Common myeloid progenitor, CD34-positive (primary cell): ENCODE measurements at regions not wholly inside any gene's neighbourhood (a gene's known extent, or its start where the extent isn't known, plus 50 kb on each side); places are given as distances from the start of the nearest gene placed in this dataset.

Source experiments
- CTCF ChIA-PET: fragments of 350-600 bp; sonication (Branson Sonifier 250); formaldehyde crosslinking; loops from one replicate; lab custom pipeline; 2021; ENCODE audit warnings: antibody characterized with exemption; lab: Charles Lee
- POLR2A ChIA-PET: fragments of 350-600 bp; sonication (Branson Sonifier 250); formaldehyde crosslinking; loops from one replicate; lab custom pipeline; 2021; ENCODE audit warnings: antibody characterized with exemption; lab: Charles Lee
- DNase-seq, 3 donors: peaks; one replicate each; pipeline versions ENCODE4 v3.0.0 to v3.0.0-alpha.2; 2013
- H3K27ac ChIP-seq, 2 experiments: 1 replicate in 1 of 2; 2 replicates in 1 of 2; pipeline ENCODE4 v1.7.0; 2013; ENCODE audit warnings: inconsistent platforms in 2 of 2, low read length in 2 of 2, mild to moderate bottlenecking in 2 of 2, low read depth in 1 of 2, moderate library complexity in 1 of 2; ENCODE audit not compliant: severe bottlenecking in 2 of 2, insufficient read depth in 1 of 2, poor library complexity in 1 of 2
- H3K27me3 ChIP-seq, 5 experiments: replicated peaks in 2 of 5; 1 replicate in 3 of 5; 2 replicates in 2 of 5; pipeline versions ENCODE4 v1.6.1 to v1.7.0; 2013; ENCODE audit warnings: low read length in 4 of 5, mild to moderate bottlenecking in 2 of 5, moderate library complexity in 2 of 5, inconsistent platforms in 1 of 5; ENCODE audit not compliant: insufficient read depth in 5 of 5, control insufficient read depth in 4 of 5
- H3K36me3 ChIP-seq, 4 experiments: 1 replicate in 2 of 4; 2 replicates in 2 of 4; pipeline versions ENCODE4 v1.6.1 to v1.7.0; 2013; ENCODE audit warnings: low read length in 3 of 4, control low read depth in 1 of 4, mild to moderate bottlenecking in 1 of 4; ENCODE audit not compliant: control insufficient read depth in 4 of 4, insufficient read depth in 4 of 4
- H3K4me1 ChIP-seq, 4 experiments: 1 replicate in 3 of 4; 2 replicates in 1 of 4; pipeline versions ENCODE4 v1.6.1 to v1.7.1; 2013; ENCODE audit warnings: low read length in 3 of 4, mild to moderate bottlenecking in 3 of 4, control low read depth in 1 of 4, inconsistent platforms in 1 of 4, moderate library complexity in 1 of 4; ENCODE audit not compliant: control insufficient read depth in 4 of 4, insufficient read depth in 4 of 4; ENCODE audit errors: control extremely low read depth in 1 of 4
- H3K4me3 ChIP-seq, 7 experiments: 1 replicate in 4 of 7; 2 replicates in 3 of 7; pipeline versions ENCODE4 v1.5.1 to v1.7.0; 2013; ENCODE audit warnings: mild to moderate bottlenecking in 7 of 7, low read length in 6 of 7, moderate library complexity in 6 of 7, inconsistent platforms in 2 of 7, low read depth in 2 of 7, control low read depth in 1 of 7; ENCODE audit not compliant: insufficient read depth in 4 of 7, control insufficient read depth in 1 of 7; ENCODE audit errors: extremely low read depth in 1 of 7
- H3K9me3 ChIP-seq, 5 experiments: 1 replicate in 4 of 5; 2 replicates in 1 of 5; pipeline versions ENCODE4 v1.6.1 to v1.7.1; 2013; ENCODE audit warnings: low read length in 4 of 5, mild to moderate bottlenecking in 2 of 5, inconsistent platforms in 1 of 5, low read depth in 1 of 5, moderate library complexity in 1 of 5; ENCODE audit not compliant: control insufficient read depth in 4 of 5, insufficient read depth in 2 of 5; ENCODE audit errors: control extremely low read depth in 1 of 5
- whole genome bisulfite sequencing: methylation state at CpG from one replicate; pipeline ENCODE4 v1.1.5; 2013; ENCODE audit not compliant: insufficient coverage; 5-methylcytosine and 5-hydroxymethylcytosine counted together

GRCh38 chr13:85666356-85666755, 132.9 kb downstream of the SLITRK6 start:
- Histone ChIP-seq H3K4me3 (no peak overlapping the region), H3K4me1 (no peaks in the 10 kb centered on the region), H3K36me3 (no peaks in the 10 kb centered on the region), H3K9me3 (no peaks in the 10 kb centered on the region), H3K27ac (no peak overlapping the region), H3K27me3 (no peaks in the 10 kb centered on the region)
- WGBS, result 90% methylated on average over 2 of the region's 3 CpGs
- ChIA-PET POLR2A (no interaction called here), CTCF (no interaction called here)
- no peak for DNase-seq

- H3K4me1 ChIP-seq, result no peaks in the 10 kb centered on the region
- CTCF ChIA-PET, result no interaction called here
- no peaks in the 10 kb centered on the region for H3K36me3 ChIP-seq
- H3K27me3 ChIP-seq, result no peaks in the 10 kb centered on the region
- no peak overlapping the region for H3K27ac ChIP-seq
- no peak overlapping the region for H3K4me3 ChIP-seq
- H3K9me3 ChIP-seq, result peaks cover 0 to 3% (median 0%) of the 10 kb centered on the region in 5 experiments
- POLR2A ChIA-PET, result no interaction called here
- WGBS, result 5% methylated on average over 3 of the region's 4 CpGs
- peak; percentile 43 to 89 (median 87) for DNase-seq
These were observed 133.9 kb downstream of the SLITRK6 start for GRCh38 chr13:85665286-85665685.

- ChIA-PET POLR2A (no interaction called here), CTCF (no interaction called here)
- no peaks in the 10 kb centered on the region for H3K4me1 ChIP-seq
- no peak overlapping the region for H3K4me3 ChIP-seq
- H3K27ac ChIP-seq, result no peak overlapping the region
- H3K36me3 ChIP-seq, result no peaks in the 10 kb centered on the region
- no peaks in the 10 kb centered on the region for H3K27me3 ChIP-seq
- WGBS, result 83% methylated on average over 1 of the region's 1 CpG
- no peak for DNase-seq
- H3K9me3 ChIP-seq, result peaks cover 0 to 3% (median 0%) of the 10 kb centered on the region in 5 experiments
These were observed 135.4 kb downstream of the SLITRK6 start for GRCh38 chr13:85663856-85664255.

GRCh38 chr13:85662186-85662585, 137.0 kb downstream of the SLITRK6 start:
- POLR2A ChIA-PET, result no interaction called here
- no peak overlapping the region for H3K27ac ChIP-seq
- H3K4me3 ChIP-seq, result no peak overlapping the region
- no peaks in the 10 kb centered on the region for H3K27me3 ChIP-seq
- peaks cover 0 to 3% (median 0%) of the 10 kb centered on the region in 5 experiments for H3K9me3 ChIP-seq
- no peak for DNase-seq
- H3K4me1 ChIP-seq, result no peaks in the 10 kb centered on the region
- H3K36me3 ChIP-seq, result no peaks in the 10 kb centered on the region
- CTCF ChIA-PET, result interaction anchor here (0.8 kb wide), 1 partner anchor 11 kb away, joined by 3 read pairs; no protein-coding TSS in a partner anchor

GRCh38 chr13:85661675-85662074, 137.5 kb downstream of the SLITRK6 start:
- peaks cover 0 to 3% (median 0%) of the 10 kb centered on the region in 5 experiments for H3K9me3 ChIP-seq
- no peaks in the 10 kb centered on the region for H3K4me1 ChIP-seq
- H3K27ac ChIP-seq, result no peak overlapping the region
- H3K4me3 ChIP-seq, result no peak overlapping the region
- H3K36me3 ChIP-seq, result no peaks in the 10 kb centered on the region
- ChIA-PET CTCF (no interaction called here), POLR2A (no interaction called here)
- DNase-seq, result no peak
- no peaks in the 10 kb centered on the region for H3K27me3 ChIP-seq

GRCh38 chr13:85659493-85659892, 139.7 kb downstream of the SLITRK6 start:
- ChIA-PET POLR2A (no interaction called here), CTCF (no interaction called here)
- no peak for DNase-seq
- H3K27ac ChIP-seq, result no peak overlapping the region
- no peaks in the 10 kb centered on the region for H3K4me1 ChIP-seq
- no peaks in the 10 kb centered on the region for H3K27me3 ChIP-seq
- 100% methylated on average over 3 of the region's 4 CpGs for WGBS
- no peak overlapping the region for H3K4me3 ChIP-seq
- peaks cover 0 to 3% (median 0%) of the 10 kb centered on the region in 5 experiments for H3K9me3 ChIP-seq
- H3K36me3 ChIP-seq, result no peaks in the 10 kb centered on the region

GRCh38 chr13:85657942-85658341, 141.3 kb downstream of the SLITRK6 start:
- no peaks in the 10 kb centered on the region for H3K4me1 ChIP-seq
- H3K27me3 ChIP-seq, result no peaks in the 10 kb centered on the region
- no peaks in the 10 kb centered on the region for H3K36me3 ChIP-seq
- DNase-seq, result no peak
- peaks cover 0 to 3% (median 0%) of the 10 kb centered on the region in 5 experiments for H3K9me3 ChIP-seq
- POLR2A ChIA-PET, result no interaction called here
- H3K27ac ChIP-seq, result no peak overlapping the region
- CTCF ChIA-PET, result interaction anchor here (2.0 kb wide), 1 partner anchor 11 kb away, joined by 5 read pairs; no protein-coding TSS in a partner anchor
- no peak overlapping the region for H3K4me3 ChIP-seq
